Gastroesophageal sphincter (tissue), 4 donors: ENCODE measurements at regions not wholly inside any gene's neighbourhood (a gene's known extent, or its start where the extent isn't known, plus 50 kb on each side); places are given as distances from the start of the nearest gene placed in this dataset.

ENCODE experiments used
- ATAC-seq: fragments of 150-250 bp; one replicate; pipeline ENCODE4 v1.9.1; 2016; ENCODE audit warnings: mild to moderate bottlenecking, moderate library complexity
- H3K27ac ChIP-seq, 4 donors: fragments of 200-600 bp; sonication (generic) in 3 of 4; 1 replicate in 3 of 4; 2 replicates in 1 of 4; pipeline ENCODE4 v1.5.1; 2016 to 2019
- H3K27me3 ChIP-seq: fragments of 200-600 bp; sonication (generic); one replicate; pipeline ENCODE4 v1.5.1; 2019
- H3K36me3 ChIP-seq, 2 donors: fragments of 200-600 bp; sonication (generic); one replicate each; pipeline ENCODE4 v1.5.1; 2019; ENCODE audit warnings: control low read depth in 1 of 2
- H3K4me1 ChIP-seq, 3 donors: fragments of 200-600 bp; sonication (generic); 1 replicate in 2 of 3; 2 replicates in 1 of 3; pipeline ENCODE4 v1.5.1; 2016 to 2019; ENCODE audit warnings: control low read depth in 2 of 3
- H3K4me3 ChIP-seq, 2 donors: fragments of 200-600 bp; sonication (generic); one replicate each; pipeline ENCODE4 v1.5.1; 2019; ENCODE audit warnings: mild to moderate bottlenecking in 1 of 2, moderate library complexity in 1 of 2
- H3K9me3 ChIP-seq, 3 donors: fragments of 200-600 bp; sonication (generic); one replicate each; pipeline ENCODE4 v1.5.1; 2017 to 2019; ENCODE audit warnings: control low read depth in 2 of 3
- CTCF ChIP-seq, 4 experiments: fragments of 200-600 bp in 2 of 4; fragments of 450-650 bp in 2 of 4; sonication (generic) in 1 of 4; IDR thresholded peaks; one replicate each; pipeline ENCODE4 v1.5.1; 2017 to 2019; ENCODE audit warnings: antibody characterized with exemption in 4 of 4, mild to moderate bottlenecking in 2 of 4, moderate library complexity in 2 of 4
- EP300 ChIP-seq: sonication (generic); formaldehyde crosslinking; IDR thresholded peaks from one replicate; pipeline ENCODE4 v1.6.1; 2017; ENCODE audit warnings: antibody characterized with exemption, mild to moderate bottlenecking
- POLR2A ChIP-seq, 2 donors: fragments of 450-650 bp; IDR thresholded peaks; one replicate each; pipeline ENCODE4 v1.6.1; 2017; ENCODE audit warnings: antibody characterized with exemption in 2 of 2, mild to moderate bottlenecking in 2 of 2, moderate library complexity in 1 of 2
- POLR2AphosphoS5 ChIP-seq: sonication (generic); formaldehyde crosslinking; IDR thresholded peaks from one replicate; pipeline ENCODE4 v1.6.1; 2017; ENCODE audit warnings: antibody characterized with exemption
- WGBS, 2 donors: methylation state at CpG; one replicate each; pipeline ENCODE4 v1.1.5; 2018; ENCODE audit warnings: low coverage in 1 of 2; 5-methylcytosine and 5-hydroxymethylcytosine counted together

- no peak overlapping the region for H3K4me3 ChIP-seq
- no peak for TF ChIP-seq POLR2AphosphoS5
- no peak for TF ChIP-seq POLR2A (IDR thresholded peaks at IDR 0.05)
- TF ChIP-seq EP300: no peak
- TF ChIP-seq CTCF (IDR thresholded peaks at IDR 0.05): no peak
- H3K9me3 ChIP-seq: no peaks in the 10 kb centered on the region
- H3K27ac ChIP-seq: no peak overlapping the region
- ATAC-seq: no peak
- no peaks in the 10 kb centered on the region for H3K36me3 ChIP-seq
- no peaks in the 10 kb centered on the region for H3K27me3 ChIP-seq
- peaks cover 0 to 16% (median 0%) of the 10 kb centered on the region in 3 donors for H3K4me1 ChIP-seq
Measured at GRCh38 chr14:58732387-58732786, 94.6 kb downstream of the DACT1 start.

- Histone ChIP-seq H3K4me1 (peaks cover 0 to 20% (median 0%) of the 10 kb centered on the region in 3 donors), H3K36me3 (no peaks in the 10 kb centered on the region), H3K4me3 (no peak overlapping the region), H3K27me3 (no peaks in the 10 kb centered on the region), H3K27ac (no peak overlapping the region), H3K9me3 (no peaks in the 10 kb centered on the region)
- TF ChIP-seq POLR2A (IDR thresholded peaks at IDR 0.05) (no peak), EP300 (no peak), POLR2AphosphoS5 (no peak)
- WGBS, 2 donors: 89 to 100% methylated on average over 1 of the region's 1 CpG
- ATAC-seq: no peak
Measured at GRCh38 chr14:58733451-58734208, 95.9 kb downstream of the DACT1 start.

- Histone ChIP-seq H3K27me3 (no peaks in the 10 kb centered on the region), H3K4me3 (no peak overlapping the region), H3K36me3 (no peaks in the 10 kb centered on the region), H3K27ac (no peak overlapping the region), H3K9me3 (no peaks in the 10 kb centered on the region), H3K4me1 (peaks cover 0 to 35% (median 0%) of the 10 kb centered on the region in 3 donors)
- TF ChIP-seq POLR2A (IDR thresholded peaks at IDR 0.05) (no peak), POLR2AphosphoS5 (no peak), EP300 (no peak), CTCF (IDR thresholded peaks at IDR 0.05) (no peak)
- WGBS, 2 donors: 70 to 100% methylated on average over 1 to 4 of the region's 4 CpGs
- no peak for ATAC-seq
Measured at GRCh38 chr14:58735596-58735995, 97.8 kb downstream of the DACT1 start.

GRCh38 chr14:58736606-58737005, 98.8 kb downstream of the DACT1 start:
- no peak for ATAC-seq
- WGBS, 2 donors: 49 to 56% methylated on average over 3 to 4 of the region's 4 CpGs

GRCh38 chr14:58737511-58737910, 99.7 kb downstream of the DACT1 start:
- Histone ChIP-seq H3K4me3 (no peak overlapping the region), H3K36me3 (no peaks in the 10 kb centered on the region), H3K4me1 (peaks cover 0 to 22% (median 0%) of the 10 kb centered on the region in 3 donors), H3K9me3 (no peaks in the 10 kb centered on the region), H3K27ac (no peak overlapping the region), H3K27me3 (no peaks in the 10 kb centered on the region)
- no peak for ATAC-seq
- TF ChIP-seq POLR2AphosphoS5 (no peak), EP300 (no peak), POLR2A (IDR thresholded peaks at IDR 0.05) (no peak), CTCF (IDR thresholded peaks at IDR 0.05) (no peak)
- 79 to 92% methylated on average over 4 to 5 of the region's 5 CpGs for WGBS, 2 donors

More at GRCh38 chr14:58736606-58737005, 98.8 kb downstream of the DACT1 start:
- Histone ChIP-seq H3K4me3 (no peak overlapping the region), H3K27me3 (no peaks in the 10 kb centered on the region), H3K27ac (no peak overlapping the region), H3K4me1 (peaks cover 0 to 29% (median 0%) of the 10 kb centered on the region in 3 donors), H3K9me3 (no peaks in the 10 kb centered on the region), H3K36me3 (no peaks in the 10 kb centered on the region)
- TF ChIP-seq EP300 (no peak), CTCF (IDR thresholded peaks at IDR 0.05) (no peak), POLR2A (IDR thresholded peaks at IDR 0.05) (no peak), POLR2AphosphoS5 (no peak)
